NCI-H446 (cell line): ENCODE measurements at regions not wholly inside any gene's neighbourhood (a gene's known extent, or its start where the extent isn't known, plus 50 kb on each side); places are given as distances from the start of the nearest gene placed in this dataset.
"Not testable (repeated sequence)": the region's sequence is repeated elsewhere in the genome, so short reads cannot be mapped to it uniquely, and the experiment has no call there.

ENCODE experiments used
- DNase-seq, 2 experiments: peaks; one replicate each; lab custom pipeline; 2025; lab: John Stamatoyannopoulos, UW

DNA sequence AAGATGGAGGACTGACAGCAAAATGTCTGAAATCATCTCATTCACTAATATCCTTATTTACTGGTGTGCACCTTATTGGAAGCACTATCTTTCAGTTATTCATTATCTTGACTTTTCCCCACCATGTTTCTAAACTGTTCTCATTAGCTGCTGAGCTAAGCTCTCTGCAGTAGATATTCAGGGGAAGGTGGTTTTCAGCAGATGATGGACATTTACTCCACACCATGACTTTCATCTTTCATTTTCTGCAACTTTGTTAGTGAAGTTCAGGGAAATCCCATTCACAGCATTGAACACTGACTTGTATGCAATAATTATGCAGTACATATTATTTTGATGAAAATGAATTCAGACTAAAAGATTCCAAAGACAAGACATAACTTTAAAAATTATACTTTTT, 373.6 kb upstream of the FLRT2 start:
- DNase-seq, result no peak

GRCh38 chr14:85159726-85160125, 370.2 kb upstream of the FLRT2 start:
- no peak for DNase-seq

GRCh38 chr14:85165094-85165493, 364.9 kb upstream of the FLRT2 start:
- DNase-seq, result no peak

GRCh38 chr14:85169381-85169780, 360.6 kb upstream of the FLRT2 start:
- DNase-seq, result no peak

- no peak for DNase-seq
Observed at GRCh38 chr14:85172290-85172689, 357.7 kb upstream of the FLRT2 start.

- DNase-seq, result no peak
Observed at GRCh38 chr14:85172889-85173477, 357.0 kb upstream of the FLRT2 start.

GRCh38 chr14:85175556-85175955, 354.4 kb upstream of the FLRT2 start:
- DNase-seq, result no peak

DNA sequence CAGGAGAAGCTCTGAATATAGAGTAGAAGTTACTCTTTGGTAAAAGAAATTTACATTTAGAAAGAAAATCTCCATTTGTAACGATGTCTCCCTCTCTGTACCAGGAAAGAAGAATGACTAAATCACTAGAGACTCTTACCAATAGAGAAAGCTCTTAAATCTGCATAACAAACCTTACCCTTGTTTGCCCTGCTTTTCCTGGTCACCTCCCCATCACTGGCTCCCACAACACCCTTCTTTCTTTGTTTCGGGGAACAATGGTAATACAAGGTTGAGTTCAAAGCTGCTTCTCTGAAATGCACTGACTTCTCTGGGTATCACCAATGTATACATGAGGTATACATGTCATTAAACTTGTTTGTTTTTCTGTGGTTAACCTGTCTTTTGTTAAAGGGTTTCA, 351.1 kb upstream of the FLRT2 start:
- DNase-seq, result no peak

- no peak for DNase-seq
Observed at GRCh38 chr14:85180876-85181275, 349.1 kb upstream of the FLRT2 start.

- no peak for DNase-seq
Observed at GRCh38 chr14:85182282-85182681, 347.7 kb upstream of the FLRT2 start.

DNA sequence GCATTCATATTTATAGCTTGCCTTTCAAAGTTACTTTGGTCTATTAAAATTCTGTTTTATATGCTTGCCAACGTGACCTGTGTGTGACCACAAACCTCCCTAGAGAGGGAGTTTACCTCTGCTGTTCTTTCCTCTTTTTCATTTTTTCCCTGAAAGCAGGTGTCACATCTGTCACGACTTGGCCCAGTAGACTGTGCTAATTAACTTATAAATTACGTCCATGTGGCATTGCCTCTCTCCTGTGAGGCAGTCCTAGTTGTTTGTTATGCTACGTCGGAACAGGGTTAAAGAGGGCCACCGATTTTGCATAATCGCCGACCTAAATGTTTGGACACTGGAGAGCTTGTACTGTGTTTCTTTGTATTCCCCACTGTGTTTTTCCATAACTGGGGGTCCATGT, 343.9 kb upstream of the FLRT2 start:
- no peak for DNase-seq

DNA sequence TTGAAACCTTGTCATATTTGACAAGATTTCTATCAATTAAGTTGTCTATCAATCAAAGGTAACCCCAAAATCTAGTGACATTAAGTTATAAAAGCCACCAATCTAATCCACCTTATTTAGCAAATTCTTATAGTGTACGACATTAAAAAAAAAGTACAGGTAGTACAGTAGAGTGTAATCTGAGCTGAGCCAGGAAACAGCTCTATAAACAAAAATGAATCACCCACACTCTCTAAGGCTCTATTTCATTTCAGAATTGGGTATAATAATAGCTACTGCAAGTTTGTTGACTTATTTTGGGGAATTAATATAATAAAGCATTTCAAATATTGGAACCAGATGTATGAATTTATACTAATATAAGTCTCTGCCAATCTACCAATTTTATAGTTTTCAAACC, 342.4 kb upstream of the FLRT2 start:
- no peak for DNase-seq

GRCh38 chr14:85188836-85189235, 341.1 kb upstream of the FLRT2 start:
- no peak for DNase-seq

DNA sequence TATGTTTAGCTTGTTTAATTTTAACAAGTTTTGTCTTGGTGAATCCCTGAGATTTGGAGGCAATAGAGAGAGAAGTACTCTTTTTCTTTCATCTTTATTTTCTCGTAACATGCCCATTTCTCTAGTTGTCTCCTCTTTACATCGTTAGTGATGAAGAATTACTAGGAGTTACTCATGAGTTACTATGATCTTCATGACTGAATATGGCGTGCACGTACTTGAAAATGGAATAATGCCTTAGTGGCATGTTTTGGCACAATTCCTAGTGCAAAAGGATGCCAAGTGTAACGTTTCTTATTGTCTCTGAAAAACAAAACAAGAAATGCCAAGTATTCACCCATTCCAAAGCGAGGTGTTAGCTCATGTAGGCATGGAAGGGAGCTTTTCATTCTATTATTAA, 340.7 kb upstream of the FLRT2 start:
- DNase-seq, result not testable (repeated sequence)

DNA sequence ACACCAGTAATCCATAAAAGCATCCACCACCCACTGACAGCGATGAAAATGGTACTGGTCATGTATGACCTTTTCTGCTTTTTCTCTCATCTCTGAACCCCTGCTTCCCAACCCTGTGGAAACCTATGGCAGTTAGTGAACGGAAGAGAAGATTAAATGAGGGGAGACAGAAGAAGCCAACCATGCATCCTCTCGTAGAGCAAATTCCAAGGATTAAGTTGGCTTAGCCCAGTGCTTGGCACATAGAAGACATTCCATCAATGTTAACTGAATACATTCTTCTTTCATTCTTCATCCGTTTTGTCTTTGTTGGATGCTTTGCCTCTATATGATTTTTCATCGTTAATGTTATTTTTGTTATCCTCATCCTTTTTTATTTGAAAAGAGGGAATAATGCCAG, 339.7 kb upstream of the FLRT2 start:
- DNase-seq, result no peak

DNA sequence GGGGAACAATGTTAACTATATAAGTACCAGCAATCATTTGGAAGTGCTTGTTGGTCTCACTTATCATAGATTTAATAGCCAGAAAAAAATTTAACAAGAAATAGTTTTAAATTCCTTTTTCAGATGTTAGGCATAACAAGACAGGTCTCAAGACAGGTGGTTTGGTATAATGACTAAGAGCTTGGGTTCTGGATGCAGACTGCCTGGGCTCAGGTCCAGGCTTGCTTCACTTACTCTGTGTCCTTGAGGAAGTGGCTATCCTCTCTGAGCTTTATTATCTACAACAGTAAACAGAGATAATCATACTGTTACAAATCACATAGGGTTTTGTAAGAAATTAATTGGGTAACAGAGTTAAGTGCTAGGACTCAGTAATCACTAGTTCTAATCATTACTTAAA, 338.0 kb upstream of the FLRT2 start:
- no peak for DNase-seq

GRCh38 chr14:85195872-85196477, 334.0 kb upstream of the FLRT2 start:
- no peak for DNase-seq

GRCh38 chr14:85198001-85198400, 331.9 kb upstream of the FLRT2 start:
- no peak for DNase-seq

DNA sequence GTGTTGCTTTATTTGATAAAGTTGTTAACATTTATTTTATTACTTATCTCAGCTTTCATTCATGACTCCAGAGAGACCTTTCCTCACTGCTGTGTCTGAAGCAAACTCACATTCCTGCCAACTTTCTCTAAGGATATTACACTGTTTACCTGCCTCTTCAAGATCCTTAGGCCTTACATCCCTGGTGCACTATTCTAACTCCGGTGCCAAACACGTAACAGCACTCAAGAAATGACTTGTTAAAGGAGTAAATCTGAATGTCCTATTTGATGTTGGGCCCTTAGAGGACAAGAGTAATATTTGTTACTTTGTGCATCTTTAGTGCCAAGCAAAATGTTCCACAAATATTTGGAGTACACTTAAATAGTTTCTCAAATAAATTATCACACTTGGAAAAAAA, 324.1 kb upstream of the FLRT2 start:
- no peak for DNase-seq

GRCh38 chr14:85214471-85214870, 315.5 kb upstream of the FLRT2 start:
- no peak for DNase-seq

DNA sequence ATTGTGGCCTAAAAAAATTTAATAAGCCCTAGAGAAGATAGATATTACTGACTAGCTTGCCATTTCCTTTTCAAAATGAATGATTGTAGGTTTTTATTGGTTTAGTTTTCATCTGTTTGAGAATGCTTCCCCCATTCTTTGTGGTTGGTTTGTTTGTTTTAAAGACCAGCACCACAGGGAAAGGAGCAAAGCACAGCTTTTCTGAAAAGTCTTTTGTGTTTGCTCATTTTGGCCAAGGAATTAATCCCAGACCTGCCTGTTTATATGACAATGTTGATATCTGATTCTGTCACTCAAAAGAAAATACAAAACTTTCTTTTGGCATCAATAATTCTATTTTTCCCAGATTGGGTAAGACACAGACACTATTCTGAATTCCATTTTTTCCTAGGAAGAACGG, 312.5 kb upstream of the FLRT2 start:
- no peak for DNase-seq

GRCh38 chr14:85218982-85219381, 311.0 kb upstream of the FLRT2 start:
- no peak for DNase-seq

GRCh38 chr14:85221832-85222231, 308.1 kb upstream of the FLRT2 start:
- DNase-seq, result no peak

DNA sequence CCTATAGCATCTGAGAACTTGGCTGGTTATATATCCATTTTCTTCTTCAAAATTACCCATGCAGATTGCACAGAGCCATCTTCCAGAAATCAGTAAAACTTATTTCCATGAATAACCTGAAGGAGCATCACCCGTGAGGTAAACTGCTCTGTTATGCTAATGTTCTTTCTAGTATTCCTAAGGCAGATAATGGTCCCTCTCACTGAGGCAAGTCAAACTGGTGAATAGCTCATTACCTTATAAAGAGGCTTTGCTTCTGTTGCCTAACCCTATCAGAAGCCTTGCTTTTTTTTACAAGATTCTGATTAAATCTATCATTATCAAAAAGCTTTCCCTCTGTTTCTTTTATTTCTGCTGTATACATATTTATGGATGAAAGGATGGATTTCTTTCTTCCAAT, 307.6 kb upstream of the FLRT2 start:
- DNase-seq, result no peak
